ENCODE measurements at regions not wholly inside any gene's neighbourhood (a gene's known extent, or its start where the extent isn't known, plus 50 kb on each side); places are given as distances from the start of the nearest gene placed in this dataset.

DNA sequence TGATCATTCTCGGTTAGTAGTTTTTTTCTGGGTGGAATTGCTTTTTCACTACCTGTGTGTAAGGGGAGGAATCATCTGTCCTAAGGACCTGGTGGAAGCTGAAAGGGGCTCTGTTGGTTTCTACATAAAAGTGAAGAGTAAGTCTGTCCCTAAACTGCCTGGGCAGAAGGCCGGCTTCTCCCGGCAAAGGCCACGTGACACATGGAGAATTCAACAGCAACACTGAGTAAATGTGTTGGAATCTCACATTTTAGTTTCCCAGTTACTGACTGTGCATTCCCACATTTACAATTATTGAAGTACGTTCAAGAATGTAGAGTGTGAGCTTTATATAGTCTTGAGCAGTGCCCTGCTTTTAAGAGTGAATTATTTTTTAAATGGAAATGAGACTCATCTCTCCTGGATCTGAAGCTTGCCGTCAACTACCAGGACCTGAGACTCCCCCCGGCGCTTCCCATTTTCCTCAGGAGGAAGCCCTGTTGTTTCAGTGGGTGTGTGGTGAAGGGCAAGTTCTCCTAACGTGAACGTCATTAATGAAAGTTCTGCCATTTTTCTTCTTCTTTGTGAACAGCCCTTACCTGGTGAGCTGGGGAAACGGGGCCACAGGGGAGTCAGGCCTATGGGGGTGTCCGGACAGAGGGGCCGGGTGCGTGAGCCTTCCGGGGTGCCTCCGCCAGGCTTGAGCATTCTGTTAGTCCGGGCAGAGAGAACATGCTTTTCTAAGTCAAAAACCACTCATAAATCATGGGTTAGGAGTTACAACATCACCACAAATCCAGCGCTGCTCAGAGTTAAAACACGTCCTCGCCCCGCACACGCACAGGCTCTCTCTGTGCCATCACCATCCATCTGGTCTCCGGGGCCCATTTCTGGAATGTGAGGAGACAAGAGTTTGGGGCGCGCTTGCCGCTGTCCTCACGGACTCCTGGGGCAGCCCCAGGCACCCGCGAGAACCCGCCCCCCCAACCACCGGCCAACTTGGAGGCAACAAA lies 56.6 kb upstream of the SMOC2 start:
- H3K4me1 ChIP-seq (ENCODE audit: control insufficient read depth, insufficient read depth, low read length, poor library complexity, severe bottlenecking): no peaks in the 10 kb centered on the region
- no peaks in the 10 kb centered on the region for H3K27me3 ChIP-seq (replicated peaks; ENCODE audit: control insufficient read depth, insufficient read depth, low read length, poor library complexity, severe bottlenecking)
- H3K4me3 ChIP-seq (ENCODE audit: insufficient read depth, low read depth, low read length, poor library complexity, severe bottlenecking): no peak overlapping the region
- H3K36me3 ChIP-seq (ENCODE audit: control insufficient read depth, insufficient read depth, low read length): no peaks in the 10 kb centered on the region
- H3K27ac ChIP-seq (ENCODE audit: insufficient read depth, low read length, poor library complexity, severe bottlenecking): no peak overlapping the region
- DNase-seq: no peak
- no peaks in the 10 kb centered on the region for H3K9me3 ChIP-seq (ENCODE audit: control insufficient read depth, low read length)

DNA sequence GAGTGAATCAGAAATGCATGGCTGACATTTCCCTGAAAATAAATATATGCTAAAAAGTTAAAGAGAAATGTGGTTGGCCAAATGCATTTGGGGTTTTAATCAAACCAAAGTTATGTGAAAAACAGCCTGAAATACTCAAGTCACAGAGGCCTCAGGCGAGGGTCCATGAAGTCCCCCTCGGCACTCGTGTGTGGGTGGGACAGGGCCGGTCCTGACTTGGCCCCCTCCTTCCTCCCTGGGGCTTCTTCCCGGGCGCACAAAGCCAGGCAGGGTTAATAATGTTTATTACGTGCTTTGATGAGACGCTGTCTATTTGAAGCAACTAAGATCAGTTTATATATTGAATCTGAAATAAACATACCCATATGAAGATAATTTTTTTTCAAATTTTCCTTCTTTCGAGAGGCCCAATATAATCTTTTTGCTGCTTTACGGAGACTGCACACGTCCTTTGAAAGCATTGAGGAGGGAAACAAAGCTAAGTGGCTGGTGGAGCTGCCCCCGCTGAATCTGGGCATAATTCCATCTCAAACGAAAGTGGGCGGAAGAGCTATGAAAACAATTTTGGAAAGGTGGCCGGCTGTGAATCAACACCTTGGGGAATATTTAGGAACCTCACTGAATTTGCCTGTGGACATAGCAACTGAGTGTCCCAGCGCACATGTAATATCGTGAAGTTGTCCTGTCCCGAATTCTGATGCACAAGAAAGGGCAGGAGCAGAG lies 55.8 kb upstream of the SMOC2 start:
- Histone ChIP-seq H3K27me3 (replicated peaks; ENCODE audit: control insufficient read depth, insufficient read depth, low read length, poor library complexity, severe bottlenecking) (no peaks in the 10 kb centered on the region), H3K27ac (ENCODE audit: insufficient read depth, low read length, poor library complexity, severe bottlenecking) (no peak overlapping the region), H3K9me3 (ENCODE audit: control insufficient read depth, low read length) (no peaks in the 10 kb centered on the region), H3K36me3 (ENCODE audit: control insufficient read depth, insufficient read depth, low read length) (no peaks in the 10 kb centered on the region), H3K4me1 (ENCODE audit: control insufficient read depth, insufficient read depth, low read length, poor library complexity, severe bottlenecking) (no peaks in the 10 kb centered on the region), H3K4me3 (ENCODE audit: insufficient read depth, low read depth, low read length, poor library complexity, severe bottlenecking) (no peak overlapping the region)
- no peak for DNase-seq

DNA sequence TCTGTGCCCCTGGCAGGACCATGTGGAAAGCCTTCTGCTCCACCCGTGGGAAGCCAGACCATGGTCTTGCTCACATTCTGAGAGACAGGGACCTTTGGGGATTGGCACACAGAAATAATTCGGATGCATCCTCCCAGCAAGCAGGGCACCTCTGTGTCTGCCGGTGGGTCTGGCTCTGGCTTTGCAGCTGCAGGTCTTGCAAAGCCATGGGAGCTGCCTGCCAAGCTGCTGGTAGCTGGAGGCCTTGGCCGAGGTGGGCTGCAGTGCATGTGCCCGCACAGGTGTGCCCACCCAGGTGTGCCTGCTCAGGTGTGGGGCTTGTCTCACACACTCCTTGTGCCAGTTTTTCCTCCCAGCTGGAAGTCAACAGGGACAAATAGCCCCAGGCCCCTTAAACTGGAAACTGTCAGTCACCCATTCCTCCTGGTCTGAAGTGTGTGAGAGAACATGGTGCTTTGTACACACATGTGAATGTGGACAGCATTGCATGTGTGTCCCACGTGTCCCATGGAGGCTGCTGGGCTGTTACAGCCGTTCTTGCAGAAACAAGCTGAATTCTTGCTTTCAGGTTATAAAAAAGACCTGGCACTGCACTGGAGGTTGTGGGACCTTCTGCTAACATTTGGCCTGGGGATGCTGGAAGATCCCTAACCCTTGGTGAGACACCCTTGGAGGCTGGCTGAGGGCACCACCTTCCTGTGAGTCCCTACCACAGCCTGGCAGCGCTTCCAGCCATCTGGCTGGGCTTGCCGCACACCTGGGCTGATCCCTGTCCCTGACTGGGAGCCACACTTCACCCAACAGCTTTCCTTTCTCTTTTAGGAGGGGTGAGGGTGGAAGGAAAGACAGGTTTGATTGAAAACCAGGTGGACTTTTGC lies 54.9 kb upstream of the SMOC2 start:
- no peak overlapping the region for H3K27ac ChIP-seq (ENCODE audit: insufficient read depth, low read length, poor library complexity, severe bottlenecking)
- no peaks in the 10 kb centered on the region for H3K9me3 ChIP-seq (ENCODE audit: control insufficient read depth, low read length)
- no peaks in the 10 kb centered on the region for H3K27me3 ChIP-seq (replicated peaks; ENCODE audit: control insufficient read depth, insufficient read depth, low read length, poor library complexity, severe bottlenecking)
- DNase-seq: no peak
- H3K4me3 ChIP-seq (ENCODE audit: insufficient read depth, low read depth, low read length, poor library complexity, severe bottlenecking): no peak overlapping the region
- no peaks in the 10 kb centered on the region for H3K36me3 ChIP-seq (ENCODE audit: control insufficient read depth, insufficient read depth, low read length)
- no peaks in the 10 kb centered on the region for H3K4me1 ChIP-seq (ENCODE audit: control insufficient read depth, insufficient read depth, low read length, poor library complexity, severe bottlenecking)

DNA sequence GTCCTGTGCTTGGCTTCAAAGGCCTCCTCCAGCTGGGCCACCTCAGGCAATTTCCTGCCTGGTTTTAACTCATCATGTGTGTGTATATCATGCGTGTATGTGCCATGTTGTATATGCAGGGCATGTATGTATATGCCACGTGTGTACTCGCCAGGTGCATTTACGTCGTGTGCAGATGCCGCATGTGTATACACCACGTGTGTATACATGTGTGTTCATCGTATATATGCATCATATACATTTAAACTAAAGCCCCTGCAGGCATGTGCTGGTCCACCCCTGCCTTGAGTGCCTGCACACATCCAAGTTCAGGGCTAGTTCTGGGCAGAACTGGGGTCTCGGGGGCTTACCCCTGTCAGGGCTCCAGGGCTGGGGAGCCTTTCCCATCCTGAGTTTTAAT lies 54.0 kb upstream of the SMOC2 start:
- H3K27me3 ChIP-seq (replicated peaks; ENCODE audit: control insufficient read depth, insufficient read depth, low read length, poor library complexity, severe bottlenecking): no peaks in the 10 kb centered on the region
- DNase-seq: no peak
- no peaks in the 10 kb centered on the region for H3K4me1 ChIP-seq (ENCODE audit: control insufficient read depth, insufficient read depth, low read length, poor library complexity, severe bottlenecking)
- H3K9me3 ChIP-seq (ENCODE audit: control insufficient read depth, low read length): no peaks in the 10 kb centered on the region
- no peak overlapping the region for H3K27ac ChIP-seq (ENCODE audit: insufficient read depth, low read length, poor library complexity, severe bottlenecking)
- H3K4me3 ChIP-seq (ENCODE audit: insufficient read depth, low read depth, low read length, poor library complexity, severe bottlenecking): no peak overlapping the region
- H3K36me3 ChIP-seq (ENCODE audit: control insufficient read depth, insufficient read depth, low read length): no peaks in the 10 kb centered on the region

DNA sequence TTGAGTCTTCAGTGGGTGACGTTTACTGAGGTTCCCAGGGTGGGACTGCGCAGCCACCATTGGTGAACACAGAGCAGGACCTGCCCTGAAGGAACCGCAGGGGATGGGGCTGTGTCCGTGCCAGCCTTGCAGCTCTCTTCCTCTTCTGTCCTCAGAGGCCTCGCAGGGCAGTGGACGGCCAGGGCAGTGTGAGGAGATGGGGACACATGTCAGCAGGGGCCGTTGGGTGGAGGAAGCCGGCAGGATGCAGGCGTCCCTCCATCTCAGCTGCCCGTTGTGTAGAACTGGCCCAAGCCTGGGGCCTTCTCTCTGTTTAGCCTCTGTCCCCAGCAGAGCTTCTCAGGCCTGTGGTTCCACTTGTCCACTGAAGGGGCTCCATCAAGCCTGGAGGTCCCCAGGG lies 53.6 kb upstream of the SMOC2 start:
- Histone ChIP-seq H3K4me1 (ENCODE audit: control insufficient read depth, insufficient read depth, low read length, poor library complexity, severe bottlenecking) (no peaks in the 10 kb centered on the region), H3K27ac (ENCODE audit: insufficient read depth, low read length, poor library complexity, severe bottlenecking) (no peak overlapping the region), H3K27me3 (replicated peaks; ENCODE audit: control insufficient read depth, insufficient read depth, low read length, poor library complexity, severe bottlenecking) (no peaks in the 10 kb centered on the region), H3K4me3 (ENCODE audit: insufficient read depth, low read depth, low read length, poor library complexity, severe bottlenecking) (no peak overlapping the region), H3K9me3 (ENCODE audit: control insufficient read depth, low read length) (no peaks in the 10 kb centered on the region), H3K36me3 (ENCODE audit: control insufficient read depth, insufficient read depth, low read length) (no peaks in the 10 kb centered on the region)
- DNase-seq: no peak

DNA sequence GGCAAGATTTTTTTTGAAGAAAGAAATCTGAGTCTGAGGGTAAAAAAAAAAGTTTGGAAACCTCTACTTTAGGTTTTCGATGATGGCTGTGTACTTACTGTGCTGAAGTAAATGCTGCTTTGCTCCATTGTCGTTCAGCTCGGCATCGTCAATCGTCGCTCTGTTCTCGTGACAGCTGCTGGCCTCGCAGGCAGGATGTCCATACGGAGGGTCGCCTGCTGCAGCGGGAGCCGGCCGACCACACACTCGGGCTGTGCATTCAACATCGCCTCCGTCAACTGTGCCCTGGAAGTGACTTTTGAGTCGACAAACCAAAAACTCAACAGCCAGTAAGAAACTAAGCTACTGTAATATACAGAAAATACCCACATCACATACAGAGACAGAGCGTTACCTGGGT lies 53.1 kb upstream of the SMOC2 start:
- no peaks in the 10 kb centered on the region for H3K36me3 ChIP-seq (ENCODE audit: control insufficient read depth, insufficient read depth, low read length)
- no peaks in the 10 kb centered on the region for H3K9me3 ChIP-seq (ENCODE audit: control insufficient read depth, low read length)
- no peak overlapping the region for H3K27ac ChIP-seq (ENCODE audit: insufficient read depth, low read length, poor library complexity, severe bottlenecking)
- no peaks in the 10 kb centered on the region for H3K4me1 ChIP-seq (ENCODE audit: control insufficient read depth, insufficient read depth, low read length, poor library complexity, severe bottlenecking)
- no peak overlapping the region for H3K4me3 ChIP-seq (ENCODE audit: insufficient read depth, low read depth, low read length, poor library complexity, severe bottlenecking)
- DNase-seq: no peak
- no peaks in the 10 kb centered on the region for H3K27me3 ChIP-seq (replicated peaks; ENCODE audit: control insufficient read depth, insufficient read depth, low read length, poor library complexity, severe bottlenecking)

DNA sequence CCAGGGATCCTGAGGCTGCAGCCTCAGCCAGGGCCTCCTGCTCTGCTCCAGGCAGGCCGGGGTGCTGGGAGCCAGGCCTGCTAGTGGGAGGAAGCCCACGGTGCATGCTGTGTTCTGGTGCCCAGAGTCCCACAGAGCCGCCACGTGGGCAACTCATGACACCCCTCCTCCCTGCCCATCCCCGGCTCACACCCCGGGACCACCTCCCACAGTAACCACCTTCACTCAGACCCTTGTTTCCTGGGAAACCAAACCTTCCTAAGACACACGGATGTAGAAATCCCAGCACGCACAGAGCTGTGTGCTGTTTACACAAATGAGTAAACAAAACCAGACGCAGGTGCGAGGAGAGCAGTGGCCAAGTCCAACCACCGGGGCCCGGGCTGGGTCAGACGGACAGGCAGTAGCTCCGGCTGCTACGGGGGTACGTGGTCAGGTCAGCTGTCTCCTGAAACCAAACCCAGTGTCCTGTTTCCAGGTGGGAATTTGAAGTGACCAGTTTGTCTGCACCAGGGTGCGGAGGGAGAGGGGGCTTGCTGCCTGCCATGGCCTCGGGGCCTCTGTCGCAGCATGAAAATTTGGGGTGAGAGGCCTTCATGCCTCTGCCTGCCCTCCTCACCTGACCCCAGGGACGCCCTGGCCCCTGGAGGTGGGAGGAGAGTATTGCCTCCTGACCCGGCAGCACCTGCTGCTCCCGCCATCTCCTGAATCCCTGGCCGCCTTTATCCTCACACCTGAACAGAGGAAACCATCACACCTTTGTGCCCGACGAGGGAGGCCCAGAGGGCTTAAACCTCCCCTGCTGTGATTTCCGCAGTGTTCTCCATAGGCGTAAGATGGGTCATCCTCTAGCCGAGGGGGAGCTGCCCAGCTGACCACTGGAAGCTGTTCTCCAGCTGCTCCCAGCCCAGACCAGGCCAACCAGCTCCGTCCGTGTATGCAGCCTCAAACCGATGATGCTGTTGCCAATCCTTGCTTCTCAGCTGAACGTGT lies 52.0 kb upstream of the SMOC2 start:
- H3K4me1 ChIP-seq (ENCODE audit: control insufficient read depth, insufficient read depth, low read length, poor library complexity, severe bottlenecking): no peaks in the 10 kb centered on the region

DNA sequence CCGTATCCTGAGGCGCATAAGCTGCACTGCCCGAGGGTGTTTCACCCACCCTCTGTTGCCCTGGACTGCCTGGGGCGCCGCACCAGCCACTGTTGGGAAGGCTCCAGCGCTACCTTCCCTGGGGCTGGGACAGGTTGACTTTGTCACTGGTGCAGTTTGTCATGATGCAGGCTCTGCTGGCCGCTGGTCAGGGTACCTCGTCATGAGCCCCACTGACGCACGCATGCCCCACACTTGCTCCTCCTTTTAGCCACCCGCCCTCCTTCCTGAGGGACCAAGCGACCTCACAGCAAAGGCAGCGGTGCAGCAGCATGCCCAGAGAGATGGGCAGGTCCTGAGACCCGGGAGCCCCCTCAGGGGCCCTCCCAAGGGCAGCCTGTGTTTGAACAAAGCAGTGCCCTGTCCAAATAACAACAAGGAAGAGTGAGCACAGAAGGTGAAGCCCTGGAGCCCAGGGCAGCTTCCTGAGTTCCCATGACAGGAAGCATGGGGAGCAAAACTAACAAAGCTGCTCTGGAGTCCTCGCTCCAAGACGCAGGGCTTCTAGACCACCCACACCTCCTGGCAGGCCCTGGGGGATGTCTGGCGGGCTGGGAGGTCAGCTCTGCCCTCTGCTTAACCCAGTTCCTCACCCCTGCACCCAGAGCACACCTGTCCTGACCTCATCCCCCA lies 50.1 kb upstream of the SMOC2 start:
- no peak overlapping the region for H3K27ac ChIP-seq (ENCODE audit: insufficient read depth, low read length, poor library complexity, severe bottlenecking)
- no peak for DNase-seq
- no peaks in the 10 kb centered on the region for H3K4me1 ChIP-seq (ENCODE audit: control insufficient read depth, insufficient read depth, low read length, poor library complexity, severe bottlenecking)

More for the DNA sequence above, 52.0 kb upstream of the SMOC2 start:
- H3K27ac ChIP-seq (ENCODE audit: insufficient read depth, low read length, poor library complexity, severe bottlenecking): no peak overlapping the region
- no peaks in the 10 kb centered on the region for H3K9me3 ChIP-seq (ENCODE audit: control insufficient read depth, low read length)
- H3K27me3 ChIP-seq (replicated peaks; ENCODE audit: control insufficient read depth, insufficient read depth, low read length, poor library complexity, severe bottlenecking): no peaks in the 10 kb centered on the region
- H3K36me3 ChIP-seq (ENCODE audit: control insufficient read depth, insufficient read depth, low read length): no peaks in the 10 kb centered on the region
- no peak for DNase-seq
- H3K4me3 ChIP-seq (ENCODE audit: insufficient read depth, low read depth, low read length, poor library complexity, severe bottlenecking): no peak overlapping the region

More for the DNA sequence above, 50.1 kb upstream of the SMOC2 start:
- no peak overlapping the region for H3K4me3 ChIP-seq (ENCODE audit: insufficient read depth, low read depth, low read length, poor library complexity, severe bottlenecking)
- H3K27me3 ChIP-seq (replicated peaks; ENCODE audit: control insufficient read depth, insufficient read depth, low read length, poor library complexity, severe bottlenecking): no peaks in the 10 kb centered on the region
- no peaks in the 10 kb centered on the region for H3K9me3 ChIP-seq (ENCODE audit: control insufficient read depth, low read length)
- H3K36me3 ChIP-seq (ENCODE audit: control insufficient read depth, insufficient read depth, low read length): no peaks in the 10 kb centered on the region

Data from effector memory CD4-positive, alpha-beta T cell (primary cell).